Thoracic aorta (tissue), 2 donors: ENCODE measurements at regions not wholly inside any gene's neighbourhood (a gene's known extent, or its start where the extent isn't known, plus 50 kb on each side); places are given as distances from the start of the nearest gene placed in this dataset.
"Not testable (repeated sequence)": the region's sequence is repeated elsewhere in the genome, so short reads cannot be mapped to it uniquely, and the experiment has no call there.

ENCODE experiments used
- ATAC-seq: fragments of 150-250 bp; one replicate; pipeline ENCODE4 v1.8.0; 2017; ENCODE audit warnings: low read depth; ENCODE audit not compliant: insufficient number of reproducible peaks, low FRiP score
- DNase-seq: peaks from one replicate; pipeline ENCODE4 v3.0.0-alpha.2; 2020; ENCODE audit warnings: low spot score
- H3K27ac ChIP-seq, 2 donors: fragments of 200-600 bp; sonication (generic); 1 replicate in 1 of 2; 2 replicates in 1 of 2; pipeline ENCODE4 v1.5.1; 2016; ENCODE audit warnings: mild to moderate bottlenecking in 2 of 2, moderate library complexity in 2 of 2
- H3K27me3 ChIP-seq: fragments of 200-600 bp; sonication (generic); replicated peaks from 2 replicates; pipeline ENCODE4 v1.6.0; 2016; ENCODE audit warnings: mild to moderate bottlenecking; ENCODE audit not compliant: insufficient read depth
- H3K36me3 ChIP-seq: fragments of 200-600 bp; sonication (generic); one replicate; pipeline ENCODE4 v1.5.1; 2016
- H3K4me1 ChIP-seq, 2 donors: fragments of 200-600 bp; sonication (generic); 1 replicate in 1 of 2; 2 replicates in 1 of 2; pipeline versions ENCODE4 v1.5.1 to v1.6.0; 2016; ENCODE audit warnings: low read depth in 2 of 2, mild to moderate bottlenecking in 1 of 2; ENCODE audit not compliant: control insufficient read depth in 1 of 2
- H3K4me3 ChIP-seq: fragments of 200-600 bp; sonication (generic); 2 replicates; pipeline ENCODE4 v1.5.1; 2016; ENCODE audit warnings: mild to moderate bottlenecking
- H3K9me3 ChIP-seq: fragments of 200-600 bp; sonication (generic); 2 replicates; pipeline ENCODE4 v1.5.1; 2016
- CTCF ChIP-seq: fragments of 200-600 bp; sonication (generic); IDR thresholded peaks from one replicate; pipeline ENCODE4 v1.5.1; 2019; ENCODE audit warnings: antibody characterized with exemption

DNA sequence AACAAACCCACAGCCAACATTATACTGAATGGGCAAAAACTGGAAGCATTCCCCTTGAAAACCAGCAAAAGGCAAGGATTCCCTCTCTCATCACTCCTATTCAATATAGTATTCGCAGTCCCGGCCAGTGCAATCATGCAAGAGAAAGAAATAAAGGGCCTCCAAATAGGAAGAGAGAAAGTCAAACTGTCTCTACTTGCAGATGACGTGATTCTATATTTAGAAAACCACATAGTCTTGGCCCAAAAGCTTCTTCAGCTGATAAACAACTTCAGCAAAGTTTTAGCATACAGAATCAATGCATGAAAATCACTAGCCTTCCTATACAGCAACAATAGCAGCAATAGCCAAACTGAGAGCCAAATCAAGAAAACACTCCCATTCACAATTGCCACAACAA, 333.7 kb upstream of the EDIL3 start:
- Histone ChIP-seq H3K4me3 (no peak overlapping the region), H3K36me3 (no peaks in the 10 kb centered on the region), H3K9me3 (no peaks in the 10 kb centered on the region), H3K27me3 (no peaks in the 10 kb centered on the region), H3K27ac (no peak overlapping the region), H3K4me1 (no peaks in the 10 kb centered on the region)
- no peak for DNase-seq
- no peak for TF ChIP-seq CTCF
- no peak for ATAC-seq

- Histone ChIP-seq H3K36me3 (no peaks in the 10 kb centered on the region), H3K4me1 (no peaks in the 10 kb centered on the region), H3K9me3 (no peaks in the 10 kb centered on the region), H3K27ac (no peak overlapping the region), H3K27me3 (no peaks in the 10 kb centered on the region), H3K4me3 (no peak overlapping the region)
- DNase-seq = no peak
- ATAC-seq = no peak
- TF ChIP-seq CTCF = no peak
Observed at GRCh38 chr5:84715686-84716085, 331.0 kb upstream of the EDIL3 start.

DNA sequence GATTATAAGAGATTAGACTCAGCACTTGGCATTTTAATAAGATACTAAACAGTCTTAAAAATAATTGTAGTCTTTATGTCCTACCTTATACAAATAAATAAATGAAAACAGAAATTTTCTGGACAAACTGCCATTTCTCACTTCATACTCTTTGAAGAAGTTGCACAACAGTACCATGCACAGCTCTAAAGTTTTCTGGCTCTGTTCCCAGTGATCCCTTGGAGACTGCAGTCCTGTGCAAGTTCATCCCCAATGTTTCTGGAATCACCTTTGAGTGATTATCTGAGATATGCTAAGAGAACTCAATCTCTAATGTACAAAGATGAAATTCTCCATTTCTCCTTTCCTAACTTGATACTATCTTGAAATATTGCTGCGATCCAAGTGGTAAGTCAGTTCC, 330.4 kb upstream of the EDIL3 start:
- Histone ChIP-seq H3K9me3 (no peaks in the 10 kb centered on the region), H3K4me3 (no peak overlapping the region), H3K27ac (no peak overlapping the region), H3K36me3 (no peaks in the 10 kb centered on the region), H3K4me1 (no peaks in the 10 kb centered on the region), H3K27me3 (no peaks in the 10 kb centered on the region)
- DNase-seq (no peak), ATAC-seq (no peak)
- no peak for TF ChIP-seq CTCF

DNA sequence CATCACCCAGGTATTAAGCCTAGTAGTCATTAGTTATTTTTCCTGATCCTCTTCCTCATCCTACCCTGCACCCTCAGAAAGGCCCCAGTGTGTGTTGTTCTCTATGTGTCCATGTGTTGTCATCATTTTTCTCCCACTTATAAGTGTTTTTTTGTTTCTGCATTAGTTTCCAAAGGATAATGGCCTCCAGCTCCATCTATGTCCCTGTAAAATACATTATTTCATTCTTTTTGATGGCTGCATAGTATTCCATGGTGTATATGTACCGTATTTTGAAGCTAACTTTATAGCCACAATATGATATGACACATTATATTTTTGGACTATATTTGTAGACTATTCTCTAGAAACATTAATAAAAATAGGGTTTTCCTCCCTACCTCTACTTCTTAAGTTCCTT, 324.4 kb upstream of the EDIL3 start:
- H3K4me1 ChIP-seq = no peaks in the 10 kb centered on the region
- no peaks in the 10 kb centered on the region for H3K27me3 ChIP-seq
- no peak overlapping the region for H3K27ac ChIP-seq
- no peak for TF ChIP-seq CTCF
- H3K36me3 ChIP-seq = no peaks in the 10 kb centered on the region
- no peak overlapping the region for H3K4me3 ChIP-seq
- DNase-seq (no peak), ATAC-seq (no peak)
- no peaks in the 10 kb centered on the region for H3K9me3 ChIP-seq

GRCh38 chr5:84706678-84707641, 322.3 kb upstream of the EDIL3 start:
- Histone ChIP-seq H3K36me3 (no peaks in the 10 kb centered on the region), H3K9me3 (no peaks in the 10 kb centered on the region), H3K4me3 (no peak overlapping the region), H3K4me1 (no peaks in the 10 kb centered on the region), H3K27ac (no peak overlapping the region), H3K27me3 (no peaks in the 10 kb centered on the region)
- ATAC-seq = no peak
- TF ChIP-seq CTCF = no peak
- DNase-seq = no peak

DNA sequence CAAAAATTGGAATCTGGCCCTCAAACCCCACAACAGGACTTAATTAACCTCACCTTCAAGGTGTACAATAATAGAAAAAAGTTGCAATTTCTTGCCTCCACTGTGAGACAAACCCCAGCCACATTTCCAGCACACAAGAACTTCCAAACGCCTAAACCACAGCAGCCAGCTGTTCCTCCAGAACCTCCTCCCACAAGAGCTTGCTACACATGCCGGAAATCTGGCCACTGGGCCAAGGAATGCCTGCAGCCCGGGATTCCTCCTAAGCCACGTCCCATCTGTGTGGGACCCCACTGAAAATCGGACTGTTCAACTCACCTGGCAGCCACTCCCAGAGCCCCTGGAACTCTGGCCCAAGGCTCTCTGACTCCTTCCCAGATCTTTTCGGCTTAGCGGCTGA, 315.9 kb upstream of the EDIL3 start:
- not testable (repeated sequence) for H3K27me3 ChIP-seq, DNase-seq, H3K4me1 ChIP-seq, ATAC-seq, H3K36me3 ChIP-seq, H3K9me3 ChIP-seq, H3K27ac ChIP-seq, H3K4me3 ChIP-seq
